Progenitor cell of endocrine pancreas (in vitro differentiated cells): ENCODE measurements at regions not wholly inside any gene's neighbourhood (a gene's known extent, or its start where the extent isn't known, plus 50 kb on each side); places are given as distances from the start of the nearest gene placed in this dataset.
A peak's percentile ranks its signal among the peaks of the same experiment; 100 is the strongest.

Experiments used
- DNase-seq: peaks from one replicate; pipeline ENCODE4 v3.0.0; 2021; ENCODE audit warnings: low spot score; ENCODE audit not compliant: unreplicated experiment
- H3K27ac Mint-ChIP-seq: 2 replicates; pipeline ENCODE4 v1.8.0; 2021; ENCODE audit warnings: mild to moderate bottlenecking, moderate library complexity, mixed read lengths
- H3K27me3 Mint-ChIP-seq: 2 replicates; pipeline ENCODE4 v1.8.0; 2021; ENCODE audit warnings: mixed read lengths
- H3K36me3 Mint-ChIP-seq: 2 replicates; pipeline ENCODE4 v1.8.0; 2022; ENCODE audit warnings: mixed read lengths; ENCODE audit not compliant: insufficient read depth
- H3K4me1 Mint-ChIP-seq: 2 replicates; pipeline ENCODE4 v1.8.0; 2021; ENCODE audit warnings: low read depth, mixed read lengths
- H3K4me3 Mint-ChIP-seq: 2 replicates; pipeline ENCODE4 v1.8.0; 2021; ENCODE audit warnings: low read depth, mild to moderate bottlenecking, moderate library complexity, mixed read lengths
- H3K9me3 Mint-ChIP-seq: 2 replicates; pipeline ENCODE4 v1.8.0; 2021; ENCODE audit warnings: low read depth, mixed read lengths
- TF ChIP-seq, protein P1 (sequence below): fragments of 200-600 bp; sonication (generic); IDR thresholded peaks from one replicate; pipeline ENCODE4 v1.5.0; 2021; ENCODE audit warnings: antibody characterized with exemption, mild to moderate bottlenecking; ENCODE audit not compliant: unreplicated experiment

DNA sequence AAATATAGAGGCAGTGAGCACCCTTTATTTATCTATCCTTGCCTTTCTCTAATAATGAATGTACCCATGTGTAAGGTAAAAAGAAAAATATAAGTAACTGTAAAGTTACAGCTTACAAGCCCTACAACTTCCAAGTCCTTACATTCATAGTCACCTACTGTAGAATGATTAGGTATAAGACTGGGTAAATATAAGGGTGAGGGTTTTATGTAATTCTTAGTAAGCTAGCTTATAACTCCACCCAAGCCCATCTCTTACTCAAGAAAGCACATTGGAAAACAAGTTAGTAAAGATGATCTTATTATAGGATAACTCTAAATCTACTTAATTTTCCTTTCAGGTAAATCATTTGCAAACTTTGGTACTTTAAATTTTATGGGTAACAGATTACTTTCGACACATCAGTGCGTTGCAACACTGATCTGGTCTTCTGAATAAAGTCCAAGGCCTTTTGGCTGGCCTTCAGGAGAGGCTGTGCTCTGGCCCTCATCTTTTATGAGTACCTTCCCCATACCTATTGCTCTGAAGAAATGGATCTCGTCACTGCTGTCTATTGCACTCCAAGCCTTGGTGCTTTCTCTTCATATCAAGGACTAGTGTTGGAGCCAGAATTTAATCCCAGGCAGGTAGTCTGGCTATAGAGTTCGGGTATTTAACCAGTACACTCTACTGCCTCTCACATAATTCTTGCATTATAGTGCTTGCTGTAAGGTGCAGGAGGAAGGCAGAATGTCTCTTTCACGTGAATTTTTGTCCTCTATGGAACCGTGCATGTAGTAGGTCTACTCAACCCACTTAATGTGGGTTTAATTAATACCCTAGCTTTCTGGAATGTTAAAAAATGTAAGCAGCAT is 443.6 kb upstream of the AR start:
- Mint-ChIP-seq H3K4me3 (no peak overlapping the region), H3K36me3 (no peaks in the 10 kb centered on the region), H3K27me3 (no peaks in the 10 kb centered on the region), H3K9me3 (peaks cover 14% of the 10 kb centered on the region), H3K27ac (no peak overlapping the region), H3K4me1 (peaks cover 8% of the 10 kb centered on the region)
- DNase-seq = no peak
- TF ChIP-seq, protein P1, sequence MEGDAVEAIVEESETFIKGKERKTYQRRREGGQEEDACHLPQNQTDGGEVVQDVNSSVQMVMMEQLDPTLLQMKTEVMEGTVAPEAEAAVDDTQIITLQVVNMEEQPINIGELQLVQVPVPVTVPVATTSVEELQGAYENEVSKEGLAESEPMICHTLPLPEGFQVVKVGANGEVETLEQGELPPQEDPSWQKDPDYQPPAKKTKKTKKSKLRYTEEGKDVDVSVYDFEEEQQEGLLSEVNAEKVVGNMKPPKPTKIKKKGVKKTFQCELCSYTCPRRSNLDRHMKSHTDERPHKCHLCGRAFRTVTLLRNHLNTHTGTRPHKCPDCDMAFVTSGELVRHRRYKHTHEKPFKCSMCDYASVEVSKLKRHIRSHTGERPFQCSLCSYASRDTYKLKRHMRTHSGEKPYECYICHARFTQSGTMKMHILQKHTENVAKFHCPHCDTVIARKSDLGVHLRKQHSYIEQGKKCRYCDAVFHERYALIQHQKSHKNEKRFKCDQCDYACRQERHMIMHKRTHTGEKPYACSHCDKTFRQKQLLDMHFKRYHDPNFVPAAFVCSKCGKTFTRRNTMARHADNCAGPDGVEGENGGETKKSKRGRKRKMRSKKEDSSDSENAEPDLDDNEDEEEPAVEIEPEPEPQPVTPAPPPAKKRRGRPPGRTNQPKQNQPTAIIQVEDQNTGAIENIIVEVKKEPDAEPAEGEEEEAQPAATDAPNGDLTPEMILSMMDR = no peak

DNA sequence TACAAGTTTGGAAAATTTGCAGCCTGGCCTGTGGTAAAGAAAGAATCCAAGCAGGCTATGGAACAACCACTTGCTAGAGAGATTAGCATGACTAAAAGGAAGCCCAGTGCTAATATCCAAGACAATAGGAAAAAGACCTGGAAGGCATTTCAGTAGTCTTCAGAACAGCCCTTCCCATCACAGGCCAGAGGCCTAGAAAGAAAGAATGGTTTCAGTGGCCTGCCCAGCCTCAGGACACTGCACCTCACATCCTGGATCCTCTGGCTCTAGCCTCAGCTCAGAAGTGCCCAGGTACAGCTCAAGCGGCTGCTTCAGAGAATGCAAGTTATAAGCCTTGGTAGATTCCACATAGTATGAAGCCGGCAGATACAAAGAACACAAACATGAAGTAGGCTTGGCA is 449.8 kb upstream of the AR start:
- no peaks in the 10 kb centered on the region for H3K36me3 Mint-ChIP-seq
- H3K27ac Mint-ChIP-seq = no peak overlapping the region
- TF ChIP-seq, protein P1 = no peak
- no peak overlapping the region for H3K4me3 Mint-ChIP-seq
- no peak for DNase-seq
- H3K9me3 Mint-ChIP-seq = peaks cover 24% of the 10 kb centered on the region
- no peaks in the 10 kb centered on the region for H3K27me3 Mint-ChIP-seq
- H3K4me1 Mint-ChIP-seq = no peaks in the 10 kb centered on the region

DNA sequence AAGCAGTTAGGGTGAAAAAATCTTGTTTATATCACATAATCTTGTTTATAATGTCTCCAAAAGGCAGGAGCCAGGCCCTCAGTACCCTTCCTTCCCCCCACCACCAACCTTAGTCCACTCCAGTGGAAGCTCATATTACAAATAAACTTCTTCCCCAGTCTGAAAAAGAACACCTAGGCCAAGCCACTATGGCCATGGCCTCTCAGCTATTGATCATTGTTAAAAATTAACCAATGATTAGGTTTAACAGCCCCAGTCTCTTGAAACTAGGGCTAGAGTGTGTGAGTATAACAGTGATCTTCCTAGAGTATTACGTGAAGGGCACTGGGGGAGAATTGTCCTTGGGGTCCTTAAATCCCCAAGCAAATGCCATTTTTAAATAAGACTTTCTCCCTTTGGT is 411.9 kb upstream of the EDA2R start:
- H3K4me1 Mint-ChIP-seq = peaks cover 17% of the 10 kb centered on the region
- no peaks in the 10 kb centered on the region for H3K36me3 Mint-ChIP-seq
- H3K9me3 Mint-ChIP-seq = peaks cover 14% of the 10 kb centered on the region
- H3K27ac Mint-ChIP-seq = peak overlapping the region; percentile 78
- no peak overlapping the region for H3K4me3 Mint-ChIP-seq
- no peak for DNase-seq
- TF ChIP-seq, protein P1 = no peak
- no peaks in the 10 kb centered on the region for H3K27me3 Mint-ChIP-seq

DNA sequence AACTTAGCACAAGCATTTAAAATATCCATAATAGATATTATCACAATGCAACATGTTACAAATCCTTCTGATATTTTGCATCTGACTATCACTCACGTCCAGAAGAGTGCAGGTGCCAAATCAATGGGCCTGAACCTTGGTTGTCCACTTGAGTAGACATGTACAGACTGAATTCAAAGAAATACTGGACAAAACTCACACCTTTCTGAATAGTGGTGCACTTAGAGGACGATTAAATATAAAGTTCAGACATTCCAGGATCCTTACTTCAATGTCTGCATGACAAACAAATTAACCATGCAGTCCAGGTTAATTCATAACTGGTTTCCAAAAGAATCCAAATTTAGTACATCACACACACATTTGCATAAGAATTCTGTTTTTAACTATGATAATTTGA is 406.0 kb upstream of the EDA2R start:
- H3K36me3 Mint-ChIP-seq = no peaks in the 10 kb centered on the region
- peaks cover 12% of the 10 kb centered on the region for H3K4me1 Mint-ChIP-seq
- no peak overlapping the region for H3K27ac Mint-ChIP-seq
- TF ChIP-seq, protein P1 = no peak
- H3K9me3 Mint-ChIP-seq = peaks cover 9% of the 10 kb centered on the region
- DNase-seq = no peak
- no peaks in the 10 kb centered on the region for H3K27me3 Mint-ChIP-seq
- H3K4me3 Mint-ChIP-seq = no peak overlapping the region

DNA sequence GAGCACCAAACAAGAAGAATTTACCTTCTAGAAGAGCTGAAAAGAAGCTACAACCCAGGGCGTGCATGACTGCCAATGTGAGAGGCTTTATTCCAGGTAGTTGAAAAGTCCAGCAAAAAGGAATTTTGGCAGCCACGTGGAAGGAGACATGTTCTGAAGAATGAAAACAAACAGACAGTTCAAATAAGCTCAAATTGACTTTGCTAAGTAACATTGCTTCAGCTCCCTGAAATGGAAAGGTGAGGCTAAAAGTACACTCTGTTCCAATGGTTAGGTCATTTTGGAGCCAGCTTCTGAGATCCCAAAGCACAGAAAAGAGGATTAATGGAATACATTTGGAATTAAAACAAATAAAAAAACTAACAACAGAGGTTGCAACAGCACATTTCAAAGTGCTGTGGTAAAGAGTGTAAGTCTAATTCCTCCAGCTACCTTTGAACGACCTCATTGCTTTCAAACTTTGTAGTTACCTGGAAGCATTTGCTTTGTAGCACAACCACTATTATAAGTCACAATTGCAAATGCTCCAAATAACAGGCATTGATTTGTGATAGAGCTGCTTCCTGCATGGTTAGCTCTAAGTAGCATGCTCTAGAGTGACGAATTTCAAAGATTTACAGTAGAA is 405.3 kb upstream of the EDA2R start:
- peaks cover 6% of the 10 kb centered on the region for H3K4me1 Mint-ChIP-seq
- TF ChIP-seq, protein P1 = no peak

More for the DNA sequence above, 405.3 kb upstream of the EDA2R start:
- no peak for DNase-seq
- peaks cover 12% of the 10 kb centered on the region for H3K9me3 Mint-ChIP-seq
- H3K27me3 Mint-ChIP-seq = no peaks in the 10 kb centered on the region
- H3K27ac Mint-ChIP-seq = peak overlapping the region; percentile 78
- H3K36me3 Mint-ChIP-seq = no peaks in the 10 kb centered on the region
- no peak overlapping the region for H3K4me3 Mint-ChIP-seq
